OCI-LY1 (cell line): ENCODE measurements at regions not wholly inside any gene's neighbourhood (a gene's known extent, or its start where the extent isn't known, plus 50 kb on each side); places are given as distances from the start of the nearest gene placed in this dataset.

Experiments
- H2AFZ ChIP-seq: fragments of 200-600 bp; sonication (generic), shearing (Covaris generic); 2 replicates; pipeline ENCODE4 v1.6.0; 2014; ENCODE audit warnings: antibody characterized with exemption, mild to moderate bottlenecking, low read length
- H3F3A ChIP-seq: fragments of 200-600 bp; sonication (generic), shearing (Covaris generic); 2 replicates; pipeline ENCODE4 v1.6.0; 2014; ENCODE audit warnings: mild to moderate bottlenecking, antibody characterized with exemption, low read length, moderate library complexity; ENCODE audit not compliant: insufficient read depth
- H3K27ac ChIP-seq: fragments of 200-600 bp; sonication (generic); 2 replicates; pipeline ENCODE4 v1.5.1; 2014; ENCODE audit warnings: low read length, mixed run types, mild to moderate bottlenecking, low read depth; ENCODE audit not compliant: poor library complexity, severe bottlenecking
- H3K27me3 ChIP-seq: fragments of 200-600 bp; sonication (generic); 2 replicates; pipeline ENCODE4 v1.6.0; 2014; ENCODE audit warnings: antibody characterized with exemption, mild to moderate bottlenecking, low read length, moderate library complexity; ENCODE audit not compliant: insufficient read depth
- H3K36me3 ChIP-seq: fragments of 200-600 bp; sonication (generic); 2 replicates; pipeline ENCODE4 v1.6.1; 2014; ENCODE audit warnings: mild to moderate bottlenecking, antibody characterized with exemption, low read length, moderate library complexity, mixed read lengths; ENCODE audit not compliant: insufficient read depth
- H3K4me1 ChIP-seq: fragments of 200-600 bp; sonication (generic); 2 replicates; pipeline ENCODE4 v1.5.1; 2014; ENCODE audit warnings: mild to moderate bottlenecking, low read length, moderate library complexity; ENCODE audit not compliant: insufficient read depth, severe bottlenecking
- H3K4me2 ChIP-seq: fragments of 200-600 bp; sonication (generic), shearing (Covaris generic); 2 replicates; pipeline ENCODE4 v1.6.1; 2014; ENCODE audit warnings: low read length
- H3K4me3 ChIP-seq: fragments of 200-600 bp; sonication (generic); 2 replicates; pipeline ENCODE4 v1.5.1; 2014; ENCODE audit warnings: low read length, low read depth, mild to moderate bottlenecking, mixed read lengths; ENCODE audit not compliant: poor library complexity, severe bottlenecking
- H3K79me2 ChIP-seq: fragments of 200-600 bp; shearing (Covaris generic); 2 replicates; pipeline ENCODE4 v1.6.1; 2016; ENCODE audit warnings: mixed run types, low read length, mixed read lengths; ENCODE audit not compliant: insufficient read depth
- H3K9ac ChIP-seq: fragments of 200-600 bp; sonication (generic), shearing (Covaris generic); 2 replicates; pipeline ENCODE4 v1.6.1; 2014; ENCODE audit warnings: mild to moderate bottlenecking, low read length, mixed read lengths
- H3K9me2 ChIP-seq: fragments of 200-600 bp; sonication (generic), shearing (Covaris generic); 2 replicates; pipeline ENCODE4 v1.6.1; 2014; ENCODE audit warnings: low read depth, mild to moderate bottlenecking, low read length, mixed read lengths
- H3K9me3 ChIP-seq: fragments of 200-600 bp; shearing (Covaris generic); 2 replicates; pipeline ENCODE4 v1.6.1; 2014; ENCODE audit warnings: low read length, mixed read lengths
- H4K20me1 ChIP-seq: fragments of 200-600 bp; sonication (generic), shearing (Covaris generic); 2 replicates; pipeline ENCODE4 v1.6.0; 2016; ENCODE audit warnings: mild to moderate bottlenecking, low read length; ENCODE audit not compliant: insufficient read depth
- CTCF ChIP-seq: fragments of 200-600 bp; sonication (generic), shearing (Covaris generic); IDR thresholded peaks from 2 replicates; pipeline ENCODE4 v1.5.1; 2017; ENCODE audit warnings: mild to moderate bottlenecking, antibody characterized with exemption, low read length, moderate library complexity, mixed read lengths
- EZH2 ChIP-seq: fragments of 200-600 bp; sonication (generic), shearing (Covaris generic); IDR thresholded peaks from 2 replicates; pipeline ENCODE4 v1.8.0; 2017; ENCODE audit warnings: borderline replicate concordance, mixed run types, mild to moderate bottlenecking, antibody characterized with exemption, low read length, moderate library complexity, mixed read lengths

- no peak overlapping the region for H3K4me3 ChIP-seq
- no peaks in the 10 kb centered on the region for H3K79me2 ChIP-seq
- no peaks in the 10 kb centered on the region for H3K9me2 ChIP-seq
- H3F3A ChIP-seq: no peaks in the 10 kb centered on the region
- H3K4me2 ChIP-seq: no peak overlapping the region
- H3K27ac ChIP-seq: no peak overlapping the region
- H3K9me3 ChIP-seq: no peaks in the 10 kb centered on the region
- H3K4me1 ChIP-seq: no peaks in the 10 kb centered on the region
- H3K9ac ChIP-seq: no peak overlapping the region
- TF ChIP-seq CTCF (no peak), EZH2 (no peak)
- no peaks in the 10 kb centered on the region for H4K20me1 ChIP-seq
- no peaks in the 10 kb centered on the region for H3K36me3 ChIP-seq
- no peak overlapping the region for H2AFZ ChIP-seq
- H3K27me3 ChIP-seq: no peaks in the 10 kb centered on the region
These were observed 498.3 kb upstream of the SYT4 start for GRCh38 chr18:43775591-43775990.

- no peak overlapping the region for H3K9ac ChIP-seq
- H3K4me1 ChIP-seq: no peaks in the 10 kb centered on the region
- no peaks in the 10 kb centered on the region for H4K20me1 ChIP-seq
- TF ChIP-seq EZH2: no peak
- no peak overlapping the region for H3K4me2 ChIP-seq
- no peaks in the 10 kb centered on the region for H3K27me3 ChIP-seq
- H3K27ac ChIP-seq: no peak overlapping the region
- no peak overlapping the region for H2AFZ ChIP-seq
- no peaks in the 10 kb centered on the region for H3K36me3 ChIP-seq
- H3F3A ChIP-seq: no peaks in the 10 kb centered on the region
- no peak overlapping the region for H3K4me3 ChIP-seq
- no peaks in the 10 kb centered on the region for H3K79me2 ChIP-seq
- no peaks in the 10 kb centered on the region for H3K9me2 ChIP-seq
- H3K9me3 ChIP-seq: no peaks in the 10 kb centered on the region
These were observed 499.7 kb upstream of the SYT4 start for GRCh38 chr18:43776997-43777396.

GRCh38 chr18:43777636-43778304, 500.5 kb upstream of the SYT4 start:
- H4K20me1 ChIP-seq: no peaks in the 10 kb centered on the region
- H2AFZ ChIP-seq: no peak overlapping the region
- H3K9ac ChIP-seq: no peak overlapping the region
- no peaks in the 10 kb centered on the region for H3K9me3 ChIP-seq
- H3F3A ChIP-seq: no peaks in the 10 kb centered on the region
- no peaks in the 10 kb centered on the region for H3K36me3 ChIP-seq
- no peaks in the 10 kb centered on the region for H3K9me2 ChIP-seq
- no peak overlapping the region for H3K27ac ChIP-seq
- no peak for TF ChIP-seq CTCF
- TF ChIP-seq EZH2: no peak
- no peak overlapping the region for H3K4me3 ChIP-seq
- H3K4me2 ChIP-seq: no peak overlapping the region
- H3K27me3 ChIP-seq: no peaks in the 10 kb centered on the region
- H3K4me1 ChIP-seq: no peaks in the 10 kb centered on the region
- H3K79me2 ChIP-seq: no peaks in the 10 kb centered on the region

- H4K20me1 ChIP-seq: no peaks in the 10 kb centered on the region
- no peak overlapping the region for H2AFZ ChIP-seq
- H3K9ac ChIP-seq: no peak overlapping the region
- H3K27ac ChIP-seq: no peak overlapping the region
- no peaks in the 10 kb centered on the region for H3K36me3 ChIP-seq
- H3K79me2 ChIP-seq: no peaks in the 10 kb centered on the region
- H3K4me3 ChIP-seq: no peak overlapping the region
- no peaks in the 10 kb centered on the region for H3F3A ChIP-seq
- no peaks in the 10 kb centered on the region for H3K4me1 ChIP-seq
- no peak overlapping the region for H3K4me2 ChIP-seq
- no peaks in the 10 kb centered on the region for H3K9me3 ChIP-seq
- no peaks in the 10 kb centered on the region for H3K27me3 ChIP-seq
- no peaks in the 10 kb centered on the region for H3K9me2 ChIP-seq
- TF ChIP-seq CTCF (no peak), EZH2 (no peak)
These were observed 503.6 kb upstream of the SYT4 start for GRCh38 chr18:43780782-43781340.
